Adrenal gland (tissue), 5 donors: ENCODE measurements at regions not wholly inside any gene's neighbourhood (a gene's known extent, or its start where the extent isn't known, plus 50 kb on each side); places are given as distances from the start of the nearest gene placed in this dataset.

Experiments
- CTCF ChIP-seq, 6 experiments: fragments of 450-650 bp in 4 of 6; fragments of 200-600 bp in 2 of 6; sonication (generic) in 1 of 6; IDR thresholded peaks; 1 replicate in 5 of 6; 2 replicates in 1 of 6; pipeline versions ENCODE4 v1.5.1 to v1.8.0; 2016 to 2021; ENCODE audit warnings: antibody characterized with exemption in 6 of 6, mild to moderate bottlenecking in 2 of 6, moderate library complexity in 1 of 6
- POLR2A ChIP-seq, 2 donors: fragments of 450-650 bp; IDR thresholded peaks; one replicate each; pipeline ENCODE4 v1.6.1; 2017; ENCODE audit warnings: antibody characterized with exemption in 2 of 2, mild to moderate bottlenecking in 2 of 2, moderate library complexity in 1 of 2
- donor health status: DM: no; HTN: no; CAD: no.

- TF ChIP-seq CTCF (IDR thresholded peaks at IDR 0.05) (no peak), POLR2A (IDR thresholded peaks at IDR 0.05) (no peak)
Measured at GRCh38 chr16:6656760-6657159, 675.9 kb upstream of the RBFOX1 start.
